ENCODE measurements at regions not wholly inside any gene's neighbourhood (a gene's known extent, or its start where the extent isn't known, plus 50 kb on each side); places are given as distances from the start of the nearest gene placed in this dataset.

DNA sequence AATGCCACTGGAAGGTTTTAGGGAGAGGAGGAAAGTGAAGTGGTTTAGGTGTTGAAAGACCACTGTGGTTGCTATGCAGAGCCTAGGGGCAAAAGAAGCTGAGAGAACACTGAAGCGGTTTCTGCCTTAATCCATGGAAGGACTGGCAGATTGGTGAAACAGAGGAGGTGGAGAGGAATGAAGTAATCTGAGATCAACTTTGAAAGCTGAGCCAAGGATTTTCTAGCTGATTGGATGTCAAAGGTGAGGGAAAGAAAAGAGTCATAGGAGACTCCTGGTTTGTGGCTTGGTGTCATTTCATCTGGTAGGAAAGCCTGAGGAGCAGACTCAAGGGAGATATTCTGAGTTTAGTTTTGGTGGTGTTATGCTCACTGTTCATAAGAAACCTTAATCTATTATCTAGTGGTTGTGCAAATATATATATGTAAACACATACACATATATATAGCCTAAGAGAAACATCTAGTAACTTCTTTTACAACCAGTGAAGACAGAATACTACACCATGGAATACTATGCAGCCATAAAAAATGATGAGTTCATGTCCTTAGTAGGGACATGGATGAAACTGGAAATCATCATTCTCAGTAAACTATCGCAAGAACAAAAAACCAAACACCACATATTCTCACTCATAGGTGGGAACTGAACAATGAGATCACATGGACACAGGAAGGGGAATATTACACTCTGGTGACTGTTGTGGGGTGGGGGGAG lies 134.1 kb upstream of the CREB1 start:
- H3K4me3 ChIP-seq (ENCODE audit: control insufficient read depth, low read depth, low read length): no peak overlapping the region
- TF ChIP-seq, protein P1, sequence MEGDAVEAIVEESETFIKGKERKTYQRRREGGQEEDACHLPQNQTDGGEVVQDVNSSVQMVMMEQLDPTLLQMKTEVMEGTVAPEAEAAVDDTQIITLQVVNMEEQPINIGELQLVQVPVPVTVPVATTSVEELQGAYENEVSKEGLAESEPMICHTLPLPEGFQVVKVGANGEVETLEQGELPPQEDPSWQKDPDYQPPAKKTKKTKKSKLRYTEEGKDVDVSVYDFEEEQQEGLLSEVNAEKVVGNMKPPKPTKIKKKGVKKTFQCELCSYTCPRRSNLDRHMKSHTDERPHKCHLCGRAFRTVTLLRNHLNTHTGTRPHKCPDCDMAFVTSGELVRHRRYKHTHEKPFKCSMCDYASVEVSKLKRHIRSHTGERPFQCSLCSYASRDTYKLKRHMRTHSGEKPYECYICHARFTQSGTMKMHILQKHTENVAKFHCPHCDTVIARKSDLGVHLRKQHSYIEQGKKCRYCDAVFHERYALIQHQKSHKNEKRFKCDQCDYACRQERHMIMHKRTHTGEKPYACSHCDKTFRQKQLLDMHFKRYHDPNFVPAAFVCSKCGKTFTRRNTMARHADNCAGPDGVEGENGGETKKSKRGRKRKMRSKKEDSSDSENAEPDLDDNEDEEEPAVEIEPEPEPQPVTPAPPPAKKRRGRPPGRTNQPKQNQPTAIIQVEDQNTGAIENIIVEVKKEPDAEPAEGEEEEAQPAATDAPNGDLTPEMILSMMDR (IDR thresholded peaks at IDR 0.05; ENCODE audit: control insufficient read depth, insufficient read depth, low read depth, low read length, missing control alignments): no peak
- no peak for DNase-seq (ENCODE audit: low read depth)

DNA sequence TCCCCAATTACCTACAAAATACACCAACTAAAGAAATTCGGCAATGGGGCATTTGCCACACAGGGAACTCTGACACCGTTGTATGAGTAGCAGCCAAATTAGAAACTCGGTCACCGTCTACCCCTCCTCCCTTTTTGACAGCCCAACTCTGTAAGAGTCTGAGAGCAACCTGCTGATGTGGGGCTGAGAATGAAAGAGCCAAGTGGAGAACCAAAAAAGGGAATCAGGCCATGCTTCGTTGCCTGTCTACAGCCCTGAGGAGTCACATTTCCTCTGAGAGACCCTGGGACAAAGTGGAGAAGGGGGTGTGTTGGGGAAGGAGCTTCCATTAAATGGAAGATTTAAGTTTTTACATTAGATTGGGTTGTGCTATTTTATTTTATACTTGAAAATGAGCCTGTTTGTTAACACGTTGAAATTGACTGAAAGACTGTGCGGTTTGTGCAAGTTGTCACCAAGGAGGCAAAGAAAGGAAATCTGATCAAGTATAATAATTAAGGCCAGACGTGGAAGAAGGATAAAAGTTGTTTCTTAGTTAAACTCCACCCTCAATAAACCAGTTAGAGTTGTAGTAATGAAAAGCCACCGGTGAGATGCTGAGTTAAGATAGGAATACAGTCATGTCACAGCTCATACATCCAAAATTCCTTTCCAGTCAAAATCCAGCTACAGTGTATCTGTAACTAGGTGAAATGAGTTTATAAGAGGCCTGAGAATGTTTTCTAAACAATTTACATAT lies 131.7 kb upstream of the CREB1 start:
- no peak for DNase-seq (ENCODE audit: low read depth)
- TF ChIP-seq, protein P1 (IDR thresholded peaks at IDR 0.05; ENCODE audit: control insufficient read depth, insufficient read depth, low read depth, low read length, missing control alignments): no peak
- no peak overlapping the region for H3K4me3 ChIP-seq (ENCODE audit: control insufficient read depth, low read depth, low read length)

- DNase-seq (ENCODE audit: low read depth): no peak
- TF ChIP-seq, protein P1 (IDR thresholded peaks at IDR 0.05; ENCODE audit: control insufficient read depth, insufficient read depth, low read depth, low read length, missing control alignments): no peak
- H3K4me3 ChIP-seq (ENCODE audit: control insufficient read depth, low read depth, low read length): no peak overlapping the region
Observed at GRCh38 chr2:207399301-207399700, 130.5 kb upstream of the CREB1 start.

GRCh38 chr2:207401338-207401737 lies 128.4 kb upstream of the CREB1 start:
- TF ChIP-seq, protein P1 (IDR thresholded peaks at IDR 0.05; ENCODE audit: control insufficient read depth, insufficient read depth, low read depth, low read length, missing control alignments): no peak
- no peak overlapping the region for H3K4me3 ChIP-seq (ENCODE audit: control insufficient read depth, low read depth, low read length)
- no peak for DNase-seq (ENCODE audit: low read depth)

- no peak for DNase-seq (ENCODE audit: low read depth)
- TF ChIP-seq, protein P1 (IDR thresholded peaks at IDR 0.05; ENCODE audit: control insufficient read depth, insufficient read depth, low read depth, low read length, missing control alignments): no peak
- no peak overlapping the region for H3K4me3 ChIP-seq (ENCODE audit: control insufficient read depth, low read depth, low read length)
Observed at GRCh38 chr2:207403141-207403540, 126.6 kb upstream of the CREB1 start.

- H3K4me3 ChIP-seq (ENCODE audit: control insufficient read depth, low read depth, low read length): no peak overlapping the region
- DNase-seq (ENCODE audit: low read depth): no peak
- TF ChIP-seq, protein P1 (IDR thresholded peaks at IDR 0.05; ENCODE audit: control insufficient read depth, insufficient read depth, low read depth, low read length, missing control alignments): no peak
Observed at GRCh38 chr2:207403950-207404349, 125.8 kb upstream of the CREB1 start.

All from AG09309 (cell line).